Stimulated activated CD4-positive, alpha-beta T cell treated with anti-CD3 and anti-CD28 coated beads, Interleukin-1b, Interleukin-23, amount 100 ng/mL, for 24 hours (primary cell): ENCODE measurements at regions not wholly inside any gene's neighbourhood (a gene's known extent, or its start where the extent isn't known, plus 50 kb on each side); places are given as distances from the start of the nearest gene placed in this dataset.
"Not testable (repeated sequence)": the region's sequence is repeated elsewhere in the genome, so short reads cannot be mapped to it uniquely, and the experiment has no call there.

Source experiments
- DNase-seq, 4 experiments: peaks; one replicate each; pipeline ENCODE4 v3.0.0-alpha.2; 2020; ENCODE audit warnings: low read depth in 4 of 4, low spot score in 1 of 4

DNA sequence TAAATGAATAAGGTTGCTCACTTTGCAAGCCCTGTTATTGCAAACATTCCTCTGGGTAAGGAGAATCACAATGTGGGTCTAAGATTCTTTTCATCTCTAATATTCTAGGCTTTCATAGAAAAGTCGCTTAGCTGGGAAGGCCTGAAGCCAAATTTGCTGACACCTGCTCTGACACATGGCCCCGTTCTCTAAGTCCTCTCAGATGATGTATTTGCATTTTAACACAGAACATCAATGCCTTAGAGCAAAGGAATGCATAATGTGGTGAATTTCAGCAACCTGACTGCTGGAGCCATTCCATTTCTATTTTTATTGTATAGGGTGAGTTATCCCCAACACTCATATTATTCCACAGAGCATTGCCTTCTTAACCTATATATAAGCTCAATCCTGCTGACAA, 682.1 kb upstream of the NRP1 start:
- no peak for DNase-seq

DNA sequence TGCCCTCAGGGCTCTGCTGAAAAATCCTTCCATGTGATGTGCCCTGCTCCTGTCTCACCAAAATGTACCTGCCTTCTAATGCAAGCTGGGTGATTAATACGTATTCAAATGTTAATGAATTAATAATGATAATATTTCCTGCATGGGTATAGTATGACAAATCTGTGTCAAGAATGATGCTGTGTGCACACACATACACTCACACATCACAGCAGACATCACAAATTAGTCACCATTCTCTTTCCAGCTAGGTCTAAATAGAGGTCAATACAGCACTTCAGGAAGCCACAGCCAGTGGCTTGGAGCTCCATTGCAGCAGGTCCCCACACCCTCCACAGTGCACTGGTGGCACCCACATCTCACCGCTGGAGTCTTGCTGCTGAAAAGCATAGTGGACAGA, 681.2 kb upstream of the NRP1 start:
- DNase-seq: no peak

DNA sequence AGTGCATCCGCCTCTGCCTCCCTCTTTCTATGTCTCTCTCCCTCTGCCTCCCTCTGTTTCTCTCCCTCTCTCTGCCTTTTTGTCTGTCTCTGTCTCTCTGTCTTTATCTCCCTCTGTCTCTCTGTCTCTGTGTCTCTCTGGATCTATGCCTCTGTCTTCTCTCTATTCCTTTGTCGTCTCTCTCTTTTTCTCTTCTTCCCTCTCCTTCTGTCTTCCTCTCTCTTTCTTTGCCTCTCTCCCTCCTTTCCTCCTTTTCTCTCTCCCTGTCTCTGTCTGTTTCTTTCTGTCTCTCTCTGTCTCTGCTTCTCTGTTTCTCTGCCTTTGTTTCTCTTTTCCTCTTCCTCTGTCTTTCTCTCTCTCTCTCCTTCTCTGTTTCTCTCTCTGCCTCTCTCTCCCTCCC, 678.8 kb upstream of the NRP1 start:
- DNase-seq: no peak

- DNase-seq: no peak
These were observed 676.4 kb upstream of the NRP1 start for GRCh38 chr10:34010891-34011290.

GRCh38 chr10:34010228-34010627, 675.8 kb upstream of the NRP1 start:
- DNase-seq: not testable (repeated sequence)

GRCh38 chr10:34008656-34009055, 674.2 kb upstream of the NRP1 start:
- DNase-seq: no peak

DNA sequence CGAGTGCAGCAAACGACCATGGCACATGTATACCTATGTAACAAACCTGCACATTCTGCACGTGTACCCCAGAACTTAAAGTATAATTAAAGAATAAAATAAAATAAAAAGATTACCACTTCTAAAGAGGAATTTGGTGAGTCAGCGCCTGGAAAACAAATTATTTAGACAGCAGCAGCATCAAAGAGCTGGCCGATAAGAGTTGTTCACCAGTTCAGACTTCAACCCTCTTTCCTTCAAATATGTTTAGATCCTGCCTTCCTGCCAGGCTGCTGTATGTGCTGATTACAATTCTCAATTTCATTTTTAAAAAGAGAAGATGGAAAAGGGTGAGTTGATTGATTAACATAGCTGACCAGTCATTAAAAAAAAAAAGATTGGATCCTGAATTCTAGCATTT, 672.0 kb upstream of the NRP1 start:
- no peak for DNase-seq

- DNase-seq: no peak
These were observed 669.1 kb upstream of the NRP1 start for GRCh38 chr10:34003561-34003960.

GRCh38 chr10:34002896-34003295, 668.4 kb upstream of the NRP1 start:
- no peak for DNase-seq

GRCh38 chr10:34001831-34002230, 667.4 kb upstream of the NRP1 start:
- no peak for DNase-seq

DNA sequence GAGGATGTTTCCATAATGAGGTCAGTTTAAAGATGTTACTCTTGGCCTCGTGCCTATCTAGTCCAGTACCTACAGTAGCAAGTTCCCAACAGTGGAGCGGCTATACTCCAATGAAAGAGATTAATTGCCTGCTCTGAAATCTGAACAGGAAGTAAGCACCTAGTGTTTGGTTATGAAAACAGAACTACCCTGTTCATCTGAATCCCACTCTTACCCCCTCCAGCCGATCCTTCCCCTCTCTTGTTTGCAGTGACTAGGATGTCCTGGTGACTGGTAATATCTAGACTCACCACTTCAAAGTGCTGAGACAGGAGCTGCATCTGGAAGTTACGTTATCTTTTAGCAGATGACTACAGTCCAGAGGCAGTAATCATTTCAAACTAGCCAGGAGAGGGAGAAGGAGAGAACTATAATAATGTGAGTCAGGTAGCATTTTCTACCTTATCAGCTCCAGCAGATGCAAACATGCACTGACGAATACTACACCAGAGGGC, 666.7 kb upstream of the NRP1 start:
- DNase-seq: no peak

DNA sequence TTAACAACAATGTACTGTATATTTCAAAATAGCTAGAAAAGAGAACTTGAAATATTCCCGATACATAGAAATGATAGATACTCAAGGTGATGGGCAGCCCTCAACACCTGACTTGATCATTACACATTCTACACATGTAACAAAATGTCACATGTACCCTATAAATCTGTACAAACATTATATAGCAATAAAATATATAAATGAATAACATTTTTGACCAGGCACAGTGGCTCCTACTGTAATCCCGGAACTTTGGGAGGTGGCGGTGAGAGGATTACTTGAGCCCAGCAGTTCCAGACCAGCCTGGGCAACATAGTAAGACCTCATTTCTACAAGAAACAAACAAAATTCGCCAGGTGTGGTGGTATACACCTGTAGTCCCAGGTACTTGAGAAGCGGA, 659.5 kb upstream of the NRP1 start:
- no peak for DNase-seq

GRCh38 chr10:33991924-33992323, 657.5 kb upstream of the NRP1 start:
- DNase-seq: no peak

GRCh38 chr10:33986515-33986914, 652.0 kb upstream of the NRP1 start:
- DNase-seq: no peak

- no peak for DNase-seq
These were observed 651.5 kb upstream of the NRP1 start for GRCh38 chr10:33986016-33986415.

GRCh38 chr10:33982995-33983394, 648.5 kb upstream of the NRP1 start:
- no peak for DNase-seq

- DNase-seq: no peak
These were observed 646.8 kb upstream of the NRP1 start for GRCh38 chr10:33981301-33981700.

- no peak for DNase-seq
These were observed 644.7 kb upstream of the NRP1 start for GRCh38 chr10:33979195-33979594.

DNA sequence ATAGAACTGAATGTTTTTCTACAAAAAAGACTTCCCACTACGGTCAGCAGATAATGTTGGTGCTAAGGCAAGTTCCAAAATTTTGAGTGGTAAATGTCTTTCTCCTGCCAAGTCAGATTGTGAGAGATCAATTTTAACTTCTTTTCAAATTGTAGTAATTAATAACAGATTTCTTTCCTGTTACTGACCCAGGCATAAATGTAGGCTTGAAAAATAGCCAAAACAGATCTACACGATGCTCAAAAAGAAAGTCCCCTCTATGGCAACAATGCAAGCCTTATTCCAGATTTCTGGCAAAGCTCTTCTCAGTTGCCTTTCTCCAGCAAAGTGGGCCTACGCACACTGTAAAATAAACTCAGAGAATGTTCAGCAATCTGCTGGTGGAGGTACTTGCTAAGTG, 641.0 kb upstream of the NRP1 start:
- no peak for DNase-seq

GRCh38 chr10:33974976-33975478, 640.6 kb upstream of the NRP1 start:
- no peak for DNase-seq

DNA sequence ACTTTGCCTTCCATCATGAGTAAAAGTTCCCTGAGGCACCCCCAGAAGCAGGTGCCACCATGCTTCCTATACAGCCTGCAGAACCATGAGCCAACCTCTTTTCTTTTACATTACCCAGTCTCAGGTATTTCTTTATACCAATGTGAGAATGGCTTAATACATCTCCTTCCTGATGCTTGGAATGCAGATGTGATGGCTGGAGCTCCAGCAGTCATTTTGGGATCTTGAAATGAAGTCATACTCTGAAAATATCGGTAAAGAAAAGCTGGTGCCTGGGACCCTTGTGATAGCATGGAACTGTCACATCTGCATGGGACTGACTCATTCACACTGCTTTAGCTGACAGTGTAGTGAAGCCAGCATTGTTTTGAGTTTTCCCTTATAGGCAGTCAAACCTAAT, 634.5 kb upstream of the NRP1 start:
- DNase-seq: no peak

DNA sequence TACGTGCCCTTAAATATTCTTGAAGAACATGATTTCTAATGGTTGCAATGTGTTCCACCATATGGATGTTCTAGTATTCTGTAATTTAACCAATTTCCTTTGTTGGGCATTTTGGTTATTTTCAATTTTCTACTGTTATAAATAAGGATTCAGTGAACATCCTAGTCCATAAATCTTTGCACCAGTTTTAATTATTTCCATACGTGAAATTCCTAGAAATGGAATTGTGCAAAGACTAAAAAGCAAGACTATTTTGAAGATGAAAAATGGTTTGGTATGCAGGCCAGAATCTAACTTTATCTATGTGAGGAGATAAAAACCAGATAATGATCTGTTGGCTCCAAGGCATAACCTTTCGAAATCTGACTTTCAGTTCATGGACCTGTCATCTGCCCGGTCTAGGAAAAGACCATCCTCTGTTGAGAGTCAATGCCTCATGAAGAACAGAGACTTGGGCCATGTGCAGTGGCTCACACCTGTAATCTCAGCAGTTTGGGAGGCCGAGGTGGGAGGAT, 633.2 kb upstream of the NRP1 start:
- DNase-seq: no peak

- no peak for DNase-seq
These were observed 632.5 kb upstream of the NRP1 start for GRCh38 chr10:33966946-33967345.
